OCI-LY3 (cell line): ENCODE measurements at regions not wholly inside any gene's neighbourhood (a gene's known extent, or its start where the extent isn't known, plus 50 kb on each side); places are given as distances from the start of the nearest gene placed in this dataset.

ENCODE experiments used
- H2AFZ ChIP-seq: fragments of 200-600, 300-600 bp; shearing (Covaris generic); 2 replicates; pipeline ENCODE4 v1.6.0; 2014; ENCODE audit warnings: antibody characterized with exemption, low read depth, low read length
- H3K27ac ChIP-seq: fragments of 200-600, 300-600 bp; sonication (generic); 2 replicates; pipeline ENCODE4 v1.5.1; 2014; ENCODE audit warnings: mild to moderate bottlenecking, low read length, moderate library complexity, mixed read lengths
- H3K27me3 ChIP-seq: fragments of 200-600, 300-600 bp; sonication (generic); 2 replicates; pipeline ENCODE4 v1.6.1; 2014; ENCODE audit warnings: low read depth, low read length, mixed read lengths
- H3K36me3 ChIP-seq: fragments of 200-600, 300-600 bp; sonication (generic); replicated peaks from 2 replicates; pipeline ENCODE3; 2014; ENCODE audit warnings: low read depth, low read length, mixed read lengths
- H3K4me1 ChIP-seq: fragments of 300-600, 200-600 bp; sonication (generic); 2 replicates; pipeline ENCODE4 v1.6.1; 2014; ENCODE audit warnings: low read length, mixed read lengths
- H3K4me2 ChIP-seq: fragments of 200-600, 300-600 bp; sonication (generic); 2 replicates; pipeline ENCODE4 v1.6.1; 2014; ENCODE audit warnings: low read length, mixed read lengths
- H3K4me3 ChIP-seq: fragments of 300-600, 200-600 bp; sonication (generic); 2 replicates; pipeline ENCODE4 v1.5.1; 2014; ENCODE audit warnings: antibody characterized with exemption, mild to moderate bottlenecking, low read length, moderate library complexity
- H3K79me2 ChIP-seq: fragments of 300-600, 200-600 bp; shearing (Covaris generic); 2 replicates; pipeline ENCODE4 v1.6.1; 2014; ENCODE audit warnings: mild to moderate bottlenecking, low read length, mixed read lengths
- H3K9ac ChIP-seq: fragments of 300-600, 200-600 bp; shearing (Covaris generic); 2 replicates; pipeline ENCODE4 v1.6.0; 2014; ENCODE audit warnings: mild to moderate bottlenecking, low read length, moderate library complexity
- H3K9me3 ChIP-seq: fragments of 200-600, 300-600 bp; shearing (Covaris generic); 2 replicates; pipeline ENCODE4 v1.6.1; 2014; ENCODE audit warnings: low read length, mixed read lengths; ENCODE audit not compliant: insufficient read depth
- H4K20me1 ChIP-seq: fragments of 200-600, 300-600 bp; sonication (generic); 2 replicates; pipeline ENCODE4 v1.6.1; 2016; ENCODE audit warnings: low read length, mixed read lengths; ENCODE audit not compliant: insufficient read depth
- CTCF ChIP-seq: fragments of 200-600, 300-600 bp; sonication (generic); IDR thresholded peaks from 2 replicates; pipeline ENCODE4 v1.5.1; 2014; ENCODE audit warnings: antibody characterized with exemption, low read length, low read depth
- EZH2phosphoT487 ChIP-seq: fragments of 200-600 bp; shearing (Covaris generic); IDR thresholded peaks from 2 replicates; pipeline ENCODE4 v1.6.1; 2018; ENCODE audit warnings: antibody characterized with exemption, mixed run types, low read depth

GRCh38 chr4:96039803-96040436 is 200.0 kb downstream of the PDHA2 start:
- H3K27ac ChIP-seq, result no peak overlapping the region
- H3K9ac ChIP-seq, result no peak overlapping the region
- no peak overlapping the region for H2AFZ ChIP-seq
- no peaks in the 10 kb centered on the region for H3K36me3 ChIP-seq
- H3K4me2 ChIP-seq, result no peak overlapping the region
- TF ChIP-seq CTCF, result no peak
- no peak for TF ChIP-seq EZH2phosphoT487
- H3K79me2 ChIP-seq, result no peaks in the 10 kb centered on the region
- H3K9me3 ChIP-seq, result no peaks in the 10 kb centered on the region
- no peaks in the 10 kb centered on the region for H3K4me1 ChIP-seq
- H4K20me1 ChIP-seq, result no peaks in the 10 kb centered on the region
- H3K27me3 ChIP-seq, result peaks cover 3% of the 10 kb centered on the region; the same call in 1 of the 2 replicates
- H3K4me3 ChIP-seq, result no peak overlapping the region

GRCh38 chr4:96044971-96045370 is 205.1 kb downstream of the PDHA2 start:
- Histone ChIP-seq H3K9me3 (no peaks in the 10 kb centered on the region), H3K36me3 (no peaks in the 10 kb centered on the region), H3K4me1 (no peaks in the 10 kb centered on the region), H3K9ac (no peak overlapping the region), H2AFZ (no peak overlapping the region), H3K4me3 (no peak overlapping the region), H3K27me3 (no peaks in the 10 kb centered on the region), H4K20me1 (no peaks in the 10 kb centered on the region), H3K27ac (no peak overlapping the region), H3K4me2 (no peak overlapping the region), H3K79me2 (no peaks in the 10 kb centered on the region)
- TF ChIP-seq CTCF (no peak), EZH2phosphoT487 (no peak)

GRCh38 chr4:96052827-96053226 is 212.9 kb downstream of the PDHA2 start:
- Histone ChIP-seq H3K9ac (no peak overlapping the region), H3K4me3 (no peak overlapping the region), H3K79me2 (no peaks in the 10 kb centered on the region), H3K4me2 (no peak overlapping the region), H2AFZ (no peak overlapping the region), H3K9me3 (no peaks in the 10 kb centered on the region), H3K36me3 (no peaks in the 10 kb centered on the region), H3K27me3 (no peaks in the 10 kb centered on the region), H3K27ac (no peak overlapping the region), H3K4me1 (no peaks in the 10 kb centered on the region), H4K20me1 (no peaks in the 10 kb centered on the region)
- no peak for TF ChIP-seq EZH2phosphoT487
- no peak for TF ChIP-seq CTCF

GRCh38 chr4:96056346-96056934 is 216.5 kb downstream of the PDHA2 start:
- Histone ChIP-seq H3K79me2 (no peaks in the 10 kb centered on the region), H3K27me3 (no peaks in the 10 kb centered on the region), H3K4me1 (no peaks in the 10 kb centered on the region), H3K9ac (no peak overlapping the region), H2AFZ (no peak overlapping the region), H3K4me3 (no peak overlapping the region), H4K20me1 (no peaks in the 10 kb centered on the region), H3K4me2 (no peak overlapping the region), H3K9me3 (no peaks in the 10 kb centered on the region), H3K36me3 (no peaks in the 10 kb centered on the region), H3K27ac (no peak overlapping the region)
- TF ChIP-seq EZH2phosphoT487 (no peak), CTCF (no peak)
